ENCODE measurements at regions not wholly inside any gene's neighbourhood (a gene's known extent, or its start where the extent isn't known, plus 50 kb on each side); places are given as distances from the start of the nearest gene placed in this dataset.

DNA sequence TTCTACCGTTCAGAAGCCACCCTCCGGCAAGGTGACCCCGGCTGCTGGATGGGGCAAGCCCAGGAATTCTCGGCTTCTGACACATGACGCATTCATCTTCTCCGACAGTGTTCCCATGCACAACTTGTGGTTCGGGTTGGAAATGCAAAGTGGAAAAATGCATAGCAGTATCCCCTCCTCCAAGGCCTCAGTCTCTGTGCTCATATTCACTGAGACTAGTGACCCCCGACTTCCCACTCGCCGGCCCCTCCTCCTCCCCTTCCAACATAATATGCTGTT is 70.0 kb upstream of the NTM start:
- TF ChIP-seq, protein P1, sequence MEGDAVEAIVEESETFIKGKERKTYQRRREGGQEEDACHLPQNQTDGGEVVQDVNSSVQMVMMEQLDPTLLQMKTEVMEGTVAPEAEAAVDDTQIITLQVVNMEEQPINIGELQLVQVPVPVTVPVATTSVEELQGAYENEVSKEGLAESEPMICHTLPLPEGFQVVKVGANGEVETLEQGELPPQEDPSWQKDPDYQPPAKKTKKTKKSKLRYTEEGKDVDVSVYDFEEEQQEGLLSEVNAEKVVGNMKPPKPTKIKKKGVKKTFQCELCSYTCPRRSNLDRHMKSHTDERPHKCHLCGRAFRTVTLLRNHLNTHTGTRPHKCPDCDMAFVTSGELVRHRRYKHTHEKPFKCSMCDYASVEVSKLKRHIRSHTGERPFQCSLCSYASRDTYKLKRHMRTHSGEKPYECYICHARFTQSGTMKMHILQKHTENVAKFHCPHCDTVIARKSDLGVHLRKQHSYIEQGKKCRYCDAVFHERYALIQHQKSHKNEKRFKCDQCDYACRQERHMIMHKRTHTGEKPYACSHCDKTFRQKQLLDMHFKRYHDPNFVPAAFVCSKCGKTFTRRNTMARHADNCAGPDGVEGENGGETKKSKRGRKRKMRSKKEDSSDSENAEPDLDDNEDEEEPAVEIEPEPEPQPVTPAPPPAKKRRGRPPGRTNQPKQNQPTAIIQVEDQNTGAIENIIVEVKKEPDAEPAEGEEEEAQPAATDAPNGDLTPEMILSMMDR (IDR thresholded peaks at IDR 0.05; ENCODE audit: insufficient read depth, missing control alignments): no peak
- DNase-seq (ENCODE audit: insufficient read length, low spot score) (no peak), FAIRE-seq (no peak)

DNA sequence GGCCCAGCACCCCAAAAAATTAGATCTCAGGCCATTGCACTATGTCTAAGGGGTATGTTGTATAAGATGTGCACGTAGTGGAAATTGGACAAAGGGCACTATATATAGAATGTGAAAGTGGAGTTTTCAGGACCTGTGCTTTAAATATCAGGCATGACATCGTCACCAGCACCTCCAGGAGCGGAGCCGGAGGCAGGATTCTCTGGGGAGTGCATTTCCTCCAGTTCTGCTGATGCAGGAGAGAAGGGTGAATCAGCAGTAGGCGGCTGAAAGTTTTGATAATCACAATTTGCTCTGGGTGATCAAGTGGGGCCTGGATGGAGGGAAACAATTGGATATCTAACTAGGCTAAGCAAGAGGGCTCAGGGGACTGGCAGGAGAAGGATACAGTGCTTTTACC is 69.1 kb upstream of the NTM start:
- no peak for DNase-seq (ENCODE audit: insufficient read length, low spot score)
- TF ChIP-seq, protein P1 (IDR thresholded peaks at IDR 0.05; ENCODE audit: insufficient read depth, missing control alignments): no peak
- no peak for FAIRE-seq

DNA sequence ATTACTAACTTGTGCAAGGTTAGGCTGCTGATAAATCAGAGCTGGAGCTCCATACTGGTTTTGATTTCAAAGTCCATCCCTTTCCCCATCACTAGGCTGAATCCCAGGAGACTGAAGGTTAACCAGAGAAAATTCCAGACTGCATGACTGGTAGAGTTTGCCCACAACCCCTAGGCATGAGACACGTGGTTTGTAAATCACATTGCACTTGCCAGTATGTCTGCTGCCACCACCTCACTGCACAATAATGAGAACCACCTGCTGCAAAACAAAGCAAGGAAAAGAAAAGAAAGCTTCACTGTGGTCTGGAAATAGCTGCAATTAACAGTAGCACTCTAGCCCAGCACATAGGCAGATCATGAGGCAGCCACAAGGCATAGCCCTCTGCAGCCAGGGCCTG is 67.6 kb upstream of the NTM start:
- TF ChIP-seq, protein P1 (IDR thresholded peaks at IDR 0.05; ENCODE audit: insufficient read depth, missing control alignments): no peak
- DNase-seq (ENCODE audit: insufficient read length, low spot score) (no peak), FAIRE-seq (no peak)

DNA sequence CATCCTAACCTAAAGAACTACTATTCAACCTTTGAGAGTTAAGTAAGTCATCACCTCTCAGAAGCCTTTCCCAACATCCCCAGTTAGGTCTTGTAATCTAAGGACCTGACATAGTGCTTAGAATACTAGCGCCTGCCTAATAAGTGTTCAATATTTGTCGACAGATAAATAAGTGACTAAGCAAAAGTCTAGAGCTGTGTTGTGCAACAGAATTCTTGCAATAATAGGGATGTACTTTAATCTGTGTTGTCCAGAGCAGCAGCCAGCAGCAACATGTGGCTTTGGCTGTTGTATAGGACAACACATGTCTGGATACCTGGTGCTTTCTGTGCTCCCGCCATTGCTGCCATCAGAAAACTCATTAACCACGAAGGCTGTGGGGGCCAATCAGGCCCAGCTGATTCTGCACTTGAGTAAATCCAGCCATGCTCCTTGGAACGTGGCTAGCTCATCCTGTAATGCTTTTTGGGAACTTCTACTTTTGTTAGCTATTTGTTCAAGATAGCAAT is 66.8 kb upstream of the NTM start:
- DNase-seq (ENCODE audit: insufficient read length, low spot score): no peak
- TF ChIP-seq, protein P1 (IDR thresholded peaks at IDR 0.05; ENCODE audit: insufficient read depth, missing control alignments): no peak
- FAIRE-seq: no peak

DNA sequence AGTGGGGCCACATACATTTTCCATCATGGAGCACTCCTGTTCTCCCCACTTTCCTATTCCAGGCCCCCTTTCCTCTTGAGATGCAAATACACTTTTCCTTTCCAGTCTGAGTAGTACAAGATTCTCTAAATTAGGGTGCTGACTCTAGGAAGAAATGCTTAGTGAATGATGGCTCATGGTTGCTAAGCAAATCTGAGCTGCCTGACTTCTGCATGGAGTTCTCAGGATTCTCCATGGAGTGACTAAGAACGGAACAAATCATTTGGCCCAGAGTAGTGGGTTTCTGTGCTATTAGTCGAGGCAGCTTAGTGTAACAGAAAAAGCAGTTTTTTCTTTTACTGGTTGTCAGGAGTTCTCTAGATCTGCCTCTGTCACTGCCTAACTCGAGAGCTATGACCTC is 65.4 kb upstream of the NTM start:
- no peak for FAIRE-seq
- DNase-seq (ENCODE audit: insufficient read length, low spot score): no peak
- TF ChIP-seq, protein P1 (IDR thresholded peaks at IDR 0.05; ENCODE audit: insufficient read depth, missing control alignments): no peak

DNA sequence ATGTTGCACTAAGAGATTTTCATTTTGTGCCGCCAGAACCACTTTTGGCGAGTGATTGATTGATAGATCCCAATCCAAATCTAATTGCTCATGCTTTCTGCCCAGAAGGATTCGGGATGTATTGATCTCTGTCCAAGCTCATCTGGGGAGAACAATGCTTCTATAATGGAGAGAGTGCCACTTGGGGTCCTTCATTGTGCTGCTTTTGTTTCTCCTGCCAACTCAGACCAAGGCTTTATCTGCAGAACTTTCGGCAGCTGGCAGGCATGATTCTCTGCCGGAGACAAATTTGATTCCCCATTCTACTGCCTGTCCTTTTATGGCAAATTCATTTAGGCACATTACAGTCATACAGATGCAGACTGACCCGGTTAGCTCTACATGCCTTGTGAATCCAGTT is 62.9 kb upstream of the NTM start:
- FAIRE-seq (no peak), DNase-seq (ENCODE audit: insufficient read length, low spot score) (no peak)
- TF ChIP-seq, protein P1 (IDR thresholded peaks at IDR 0.05; ENCODE audit: insufficient read depth, missing control alignments): no peak

DNA sequence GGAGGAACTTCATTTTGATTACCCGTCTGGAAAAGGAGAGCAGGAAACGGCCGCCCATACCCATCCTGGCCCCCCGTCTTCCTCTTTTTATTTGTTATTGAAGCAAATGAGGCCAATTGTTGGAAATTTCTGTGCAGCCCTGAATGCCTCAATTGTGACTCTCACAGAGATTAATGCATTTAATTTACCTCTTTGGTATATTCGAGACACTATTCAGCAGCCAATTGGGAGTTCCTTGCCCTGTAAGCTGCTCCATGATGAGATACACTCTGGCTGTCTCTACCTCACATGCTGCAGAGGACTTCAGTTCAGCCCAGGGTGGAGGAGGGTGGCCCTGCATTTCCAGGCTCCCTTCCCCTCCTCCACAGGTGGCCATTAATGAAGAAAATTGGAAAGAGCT is 60.6 kb upstream of the NTM start:
- DNase-seq (ENCODE audit: insufficient read length, low spot score) (no peak), FAIRE-seq (no peak)
- TF ChIP-seq, protein P1 (IDR thresholded peaks at IDR 0.05; ENCODE audit: insufficient read depth, missing control alignments): no peak

All from D721Med (cell line).